ENCODE measurements at regions not wholly inside any gene's neighbourhood (a gene's known extent, or its start where the extent isn't known, plus 50 kb on each side); places are given as distances from the start of the nearest gene placed in this dataset.

GRCh38 chr5:138639326-138639725 is 64.1 kb upstream of the HSPA9 start:
- H3K4me3 ChIP-seq (ENCODE audit: low read length, poor library complexity, severe bottlenecking), result no peak overlapping the region
- no peaks in the 10 kb centered on the region for H3K79me2 ChIP-seq (ENCODE audit: insufficient read depth, low read length)
- no peaks in the 10 kb centered on the region for H3K36me3 ChIP-seq (ENCODE audit: insufficient read depth, low read length)
- no peaks in the 10 kb centered on the region for H4K20me1 ChIP-seq (ENCODE audit: insufficient read depth, low read length, poor library complexity, severe bottlenecking)
- H2AFZ ChIP-seq (ENCODE audit: low read length), result no peak overlapping the region
- no peak overlapping the region for H3K4me2 ChIP-seq (ENCODE audit: low read depth, low read length, poor library complexity, severe bottlenecking)
- no peak overlapping the region for H3K9ac ChIP-seq (ENCODE audit: low read depth, low read length, poor library complexity, severe bottlenecking)
- H3K9me3 ChIP-seq (ENCODE audit: insufficient read depth, low read depth, low read length), result no peaks in the 10 kb centered on the region
- no peaks in the 10 kb centered on the region for H3K4me1 ChIP-seq (ENCODE audit: insufficient read depth, low read length, poor library complexity, severe bottlenecking)
- no peak for TF ChIP-seq CTCF (conservative IDR thresholded peaks at IDR 0.05; ENCODE audit: low read length)
- no peak for TF ChIP-seq EZH2phosphoT487 (IDR thresholded peaks at IDR 0.05; ENCODE audit: borderline replicate concordance)
- no peaks in the 10 kb centered on the region for H3F3A ChIP-seq (ENCODE audit: low read depth)
- H3K9me2 ChIP-seq (replicated peaks; ENCODE audit: low read depth, low read length), result no peaks in the 10 kb centered on the region
- H3K27me3 ChIP-seq (ENCODE audit: insufficient read depth, low read length, poor library complexity, severe bottlenecking), result peaks cover 25% of the 10 kb centered on the region

GRCh38 chr5:138637256-138637655 is 62.1 kb upstream of the HSPA9 start:
- H4K20me1 ChIP-seq (ENCODE audit: insufficient read depth, low read length, poor library complexity, severe bottlenecking), result no peaks in the 10 kb centered on the region
- no peak overlapping the region for H2AFZ ChIP-seq (ENCODE audit: low read length)
- no peak overlapping the region for H3K9ac ChIP-seq (ENCODE audit: low read depth, low read length, poor library complexity, severe bottlenecking)
- no peaks in the 10 kb centered on the region for H3K9me2 ChIP-seq (replicated peaks; ENCODE audit: low read depth, low read length)
- no peaks in the 10 kb centered on the region for H3F3A ChIP-seq (ENCODE audit: low read depth)
- H3K36me3 ChIP-seq (ENCODE audit: insufficient read depth, low read length), result no peaks in the 10 kb centered on the region
- no peak overlapping the region for H3K4me2 ChIP-seq (ENCODE audit: low read depth, low read length, poor library complexity, severe bottlenecking)
- no peak overlapping the region for H3K4me3 ChIP-seq (ENCODE audit: low read length, poor library complexity, severe bottlenecking)
- H3K4me1 ChIP-seq (ENCODE audit: insufficient read depth, low read length, poor library complexity, severe bottlenecking), result no peaks in the 10 kb centered on the region
- no peaks in the 10 kb centered on the region for H3K9me3 ChIP-seq (ENCODE audit: insufficient read depth, low read depth, low read length)
- no peak for TF ChIP-seq EZH2phosphoT487 (IDR thresholded peaks at IDR 0.05; ENCODE audit: borderline replicate concordance)
- no peak for TF ChIP-seq CTCF (conservative IDR thresholded peaks at IDR 0.05; ENCODE audit: low read length)
- H3K27me3 ChIP-seq (ENCODE audit: insufficient read depth, low read length, poor library complexity, severe bottlenecking), result peaks cover 9% of the 10 kb centered on the region
- H3K79me2 ChIP-seq (ENCODE audit: insufficient read depth, low read length), result no peaks in the 10 kb centered on the region

- no peak overlapping the region for H3K9ac ChIP-seq (ENCODE audit: low read depth, low read length, poor library complexity, severe bottlenecking)
- no peaks in the 10 kb centered on the region for H3F3A ChIP-seq (ENCODE audit: low read depth)
- no peaks in the 10 kb centered on the region for H3K79me2 ChIP-seq (ENCODE audit: insufficient read depth, low read length)
- no peaks in the 10 kb centered on the region for H3K4me1 ChIP-seq (ENCODE audit: insufficient read depth, low read length, poor library complexity, severe bottlenecking)
- peaks cover 9% of the 10 kb centered on the region for H3K27me3 ChIP-seq (ENCODE audit: insufficient read depth, low read length, poor library complexity, severe bottlenecking)
- H4K20me1 ChIP-seq (ENCODE audit: insufficient read depth, low read length, poor library complexity, severe bottlenecking), result no peaks in the 10 kb centered on the region
- no peaks in the 10 kb centered on the region for H3K36me3 ChIP-seq (ENCODE audit: insufficient read depth, low read length)
- H3K9me2 ChIP-seq (replicated peaks; ENCODE audit: low read depth, low read length), result no peaks in the 10 kb centered on the region
- no peak overlapping the region for H3K4me3 ChIP-seq (ENCODE audit: low read length, poor library complexity, severe bottlenecking)
- H3K9me3 ChIP-seq (ENCODE audit: insufficient read depth, low read depth, low read length), result no peaks in the 10 kb centered on the region
- no peak overlapping the region for H2AFZ ChIP-seq (ENCODE audit: low read length)
- H3K4me2 ChIP-seq (ENCODE audit: low read depth, low read length, poor library complexity, severe bottlenecking), result no peak overlapping the region
- TF ChIP-seq CTCF (conservative IDR thresholded peaks at IDR 0.05; ENCODE audit: low read length) (no peak), EZH2phosphoT487 (IDR thresholded peaks at IDR 0.05; ENCODE audit: borderline replicate concordance) (no peak)
These were observed 61.3 kb upstream of the HSPA9 start for GRCh38 chr5:138636398-138636944.
